ENCODE measurements at regions not wholly inside any gene's neighbourhood (a gene's known extent, or its start where the extent isn't known, plus 50 kb on each side); places are given as distances from the start of the nearest gene placed in this dataset.

DNA sequence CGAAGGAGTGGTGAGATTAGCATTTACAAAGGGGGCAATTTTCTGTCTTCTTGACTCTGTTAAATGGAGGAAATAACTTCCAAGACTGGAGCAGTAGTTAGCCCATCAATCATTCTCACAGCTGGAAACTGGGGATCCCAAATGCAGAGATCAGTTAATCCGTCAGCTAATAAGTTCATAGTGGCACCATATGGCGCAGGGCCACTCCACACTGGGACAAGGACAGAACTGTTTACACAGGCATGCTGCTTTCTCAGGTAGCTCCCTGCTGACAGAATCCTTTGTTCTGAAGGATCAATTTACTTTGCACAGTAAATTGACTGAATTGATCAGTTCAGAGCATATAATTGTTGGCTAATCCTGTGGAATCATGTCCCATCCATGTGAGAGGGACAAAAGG lies 395.7 kb downstream of the TMEM161B start:
- DNase-seq (ENCODE audit: low spot score): no peak

DNA sequence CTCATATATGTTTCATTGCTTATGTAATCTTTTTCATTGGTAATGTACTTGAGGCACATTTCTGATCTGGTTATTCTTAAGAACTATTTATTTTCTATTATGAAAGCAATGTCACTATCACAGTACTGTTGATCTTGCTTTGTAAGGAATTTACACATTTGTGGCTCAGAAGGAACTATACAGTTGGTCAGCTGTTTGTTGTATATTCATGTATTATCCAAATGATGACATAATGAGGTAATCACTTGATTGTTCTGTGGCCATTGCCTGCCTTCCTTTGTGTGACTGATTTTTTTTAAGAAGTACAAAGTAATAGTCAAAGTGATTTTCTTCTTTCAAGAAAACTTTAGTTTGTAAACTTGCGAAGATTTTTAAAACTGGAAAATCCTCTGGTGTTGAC lies 399.9 kb downstream of the TMEM161B start:
- DNase-seq (ENCODE audit: low spot score): no peak

DNA sequence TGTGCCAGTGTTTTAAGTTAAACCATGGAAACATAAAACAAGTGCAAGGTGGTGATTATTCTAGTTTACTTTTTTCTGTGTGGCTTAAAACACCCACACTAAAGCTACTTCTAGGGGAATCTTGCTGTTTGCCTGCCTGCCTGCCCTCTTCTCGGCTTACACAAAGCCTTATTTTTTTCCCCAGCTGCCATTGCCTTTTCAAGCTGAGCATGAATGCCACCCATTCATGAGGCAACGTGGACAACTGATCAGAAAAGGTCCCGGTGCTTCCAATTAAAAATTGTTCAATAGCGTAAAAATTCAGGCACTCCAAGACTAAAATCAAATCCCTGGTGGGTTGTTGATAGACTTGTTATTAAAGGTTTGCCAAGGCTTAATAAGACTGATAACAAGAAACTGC lies 401.4 kb downstream of the TMEM161B start:
- no peak for DNase-seq (ENCODE audit: low spot score)

DNA sequence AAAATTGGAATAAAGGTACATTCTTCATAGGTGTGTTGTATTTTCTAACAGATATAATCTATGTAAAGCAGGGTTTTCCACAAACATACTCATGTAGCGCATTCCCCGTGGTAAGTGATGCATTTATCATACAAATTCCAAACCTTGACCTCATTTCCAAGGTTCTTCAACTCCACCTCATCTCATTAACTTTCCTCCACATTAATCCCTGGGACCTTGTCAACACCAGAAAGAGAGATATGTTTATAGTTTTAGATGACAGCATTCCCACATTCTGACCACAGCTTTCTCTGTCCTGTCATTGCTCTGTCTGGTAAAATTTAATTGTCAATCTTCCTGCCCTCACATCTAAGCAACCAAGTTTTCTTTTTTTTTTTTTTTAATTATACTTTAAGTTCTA lies 415.1 kb downstream of the TMEM161B start:
- no peak for DNase-seq (ENCODE audit: low spot score)

DNA sequence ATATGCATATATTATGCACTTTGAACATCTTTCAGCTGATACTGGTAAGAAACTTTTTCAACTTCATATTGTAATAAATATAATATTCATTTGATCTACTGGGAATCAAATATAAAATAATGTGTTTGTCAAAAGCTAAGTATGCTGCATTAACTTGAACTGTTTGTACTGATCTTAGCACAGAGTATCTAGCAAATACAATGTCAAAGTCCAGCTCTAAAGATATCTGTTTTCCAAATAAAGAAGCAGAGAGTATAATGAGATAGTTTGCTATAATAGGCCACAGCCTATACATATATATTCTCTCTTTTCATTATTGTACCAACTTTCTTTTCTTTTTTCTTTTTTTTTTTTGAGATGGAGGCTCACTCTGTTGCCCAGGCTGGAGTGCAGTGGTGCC lies 417.0 kb downstream of the TMEM161B start:
- DNase-seq (ENCODE audit: low spot score): no peak

DNA sequence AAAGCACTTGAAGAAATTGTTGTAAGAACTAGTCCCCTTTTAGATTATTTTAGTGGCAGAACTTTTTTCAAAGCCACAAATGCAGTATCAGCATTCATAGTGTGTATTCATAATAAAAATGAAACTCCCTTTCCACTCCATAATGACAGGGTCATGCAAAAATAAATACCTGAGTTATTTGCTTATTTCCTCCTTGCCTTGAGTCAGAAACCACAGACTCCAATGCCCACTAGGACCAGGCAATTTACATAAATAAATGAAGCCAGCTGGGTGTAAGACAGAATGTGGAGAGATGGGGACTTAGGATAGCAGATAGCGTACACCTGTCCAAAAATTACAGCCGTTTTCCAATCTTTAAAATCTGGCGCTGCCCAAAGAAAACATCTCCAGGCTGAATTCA lies 417.8 kb downstream of the TMEM161B start:
- DNase-seq (ENCODE audit: low spot score): no peak

DNA sequence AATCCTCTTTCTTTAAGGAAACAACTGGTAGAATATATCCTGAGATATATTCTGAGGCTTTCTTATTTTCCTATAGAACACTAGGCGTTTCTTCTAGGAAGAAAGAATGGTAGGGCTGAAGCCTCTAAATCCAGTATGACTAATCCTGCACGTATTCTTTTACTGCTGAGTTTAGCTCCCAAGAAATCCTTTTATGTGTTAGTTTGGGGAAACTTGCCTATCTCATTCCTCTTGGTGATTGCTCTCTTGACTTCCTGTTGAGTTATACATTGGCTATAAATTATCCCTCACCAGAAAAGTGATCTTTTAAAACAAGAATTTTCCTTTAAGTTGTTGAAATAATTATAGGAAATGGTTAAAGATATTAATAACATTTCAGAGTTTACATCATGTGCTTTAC lies 422.9 kb downstream of the TMEM161B start:
- no peak for DNase-seq (ENCODE audit: low spot score)

DNA sequence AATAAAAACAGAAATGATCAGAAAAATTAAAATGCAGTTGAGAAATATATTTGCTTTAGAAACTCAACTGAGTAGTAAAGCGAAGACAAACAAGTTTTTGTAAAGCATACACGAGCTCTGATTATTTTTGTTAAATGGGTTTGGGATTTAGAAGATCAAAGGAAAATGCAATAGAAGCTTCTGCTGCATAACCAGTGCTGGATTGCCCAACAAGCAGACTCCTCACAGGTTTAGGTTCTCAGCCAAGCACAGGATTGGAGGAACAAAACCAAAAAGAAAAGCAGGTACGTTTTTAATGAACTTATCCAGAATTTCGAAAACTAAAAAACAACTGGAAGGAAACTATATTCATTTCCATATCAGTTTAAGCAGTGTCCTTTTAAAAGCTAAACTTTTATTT lies 423.8 kb downstream of the TMEM161B start:
- no peak for DNase-seq (ENCODE audit: low spot score)

DNA sequence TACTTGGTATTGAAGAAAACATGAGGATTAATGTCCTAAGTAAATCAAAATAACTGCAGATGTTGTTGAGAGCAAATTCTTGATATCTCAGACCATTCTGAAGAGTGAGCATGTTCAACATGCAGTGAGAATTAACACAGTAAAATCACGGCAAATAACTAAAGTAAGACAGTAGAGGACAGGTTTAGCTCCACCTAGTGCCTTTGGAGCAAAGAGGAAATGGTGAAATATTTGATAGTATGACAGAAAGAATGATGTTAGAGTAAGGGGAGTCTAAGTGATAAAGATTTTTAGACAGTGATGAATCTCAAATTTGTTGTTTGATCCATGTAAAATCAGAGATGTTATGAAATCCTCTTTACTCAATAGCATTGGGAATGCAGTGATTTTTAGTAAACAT lies 424.2 kb downstream of the TMEM161B start:
- no peak for DNase-seq (ENCODE audit: low spot score)

DNA sequence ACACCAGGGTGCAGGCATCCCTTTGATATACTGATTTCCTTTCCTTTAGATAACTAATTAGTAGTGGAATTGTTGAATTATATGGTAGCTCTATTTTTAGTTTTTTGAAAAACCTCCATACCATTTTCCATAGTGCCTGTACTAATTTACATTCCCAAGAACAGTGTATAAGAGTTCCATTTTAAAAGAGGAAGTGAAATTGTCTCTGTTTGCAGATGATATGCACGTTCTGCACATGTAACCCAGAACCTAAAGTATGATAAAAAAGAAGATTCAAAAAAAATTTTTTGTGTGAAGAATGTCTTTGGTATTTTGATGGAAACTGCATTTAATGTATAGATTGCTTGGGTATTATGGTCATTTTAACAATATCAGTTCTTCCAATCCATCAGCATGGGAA lies 424.0 kb upstream of the CCNH start:
- no peak for DNase-seq (ENCODE audit: low spot score)

DNA sequence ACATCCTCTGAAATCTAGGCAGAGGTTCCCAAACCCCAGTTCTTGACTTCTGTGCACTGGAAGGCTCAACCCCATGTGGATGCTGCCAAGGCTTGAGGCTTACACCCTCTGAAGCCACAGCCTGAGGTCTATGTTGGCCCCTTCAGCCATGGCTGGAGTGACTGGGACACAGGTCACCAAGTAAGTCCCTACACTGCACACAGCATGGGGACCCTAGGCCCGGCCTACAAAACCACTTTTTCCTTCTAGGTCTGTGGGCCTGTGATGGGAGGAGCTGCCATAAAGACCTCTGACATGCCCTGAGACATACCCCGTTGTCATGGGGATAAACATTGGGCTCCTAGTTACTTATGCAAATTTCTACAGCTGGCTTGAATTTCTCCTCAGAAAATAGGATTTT lies 418.8 kb upstream of the CCNH start:
- no peak for DNase-seq (ENCODE audit: low spot score)

DNA sequence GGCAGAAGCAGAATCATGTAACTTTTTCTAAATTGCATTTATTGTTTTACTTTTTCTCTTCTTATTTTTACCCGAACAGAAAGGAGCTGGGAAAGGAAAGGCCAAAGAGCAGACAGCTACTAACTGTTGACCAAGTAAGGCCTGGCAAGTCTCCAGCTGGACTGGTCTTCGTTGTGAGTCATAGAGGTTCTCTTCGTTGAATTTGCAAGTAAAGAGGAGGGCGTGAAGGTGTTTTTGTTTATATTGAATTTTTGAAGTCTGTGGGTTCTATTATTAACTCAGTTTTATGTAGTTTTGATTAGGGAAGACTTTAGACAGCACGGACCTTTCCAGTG lies 416.5 kb upstream of the CCNH start:
- DNase-seq (ENCODE audit: low spot score): peak; percentile 10

DNA sequence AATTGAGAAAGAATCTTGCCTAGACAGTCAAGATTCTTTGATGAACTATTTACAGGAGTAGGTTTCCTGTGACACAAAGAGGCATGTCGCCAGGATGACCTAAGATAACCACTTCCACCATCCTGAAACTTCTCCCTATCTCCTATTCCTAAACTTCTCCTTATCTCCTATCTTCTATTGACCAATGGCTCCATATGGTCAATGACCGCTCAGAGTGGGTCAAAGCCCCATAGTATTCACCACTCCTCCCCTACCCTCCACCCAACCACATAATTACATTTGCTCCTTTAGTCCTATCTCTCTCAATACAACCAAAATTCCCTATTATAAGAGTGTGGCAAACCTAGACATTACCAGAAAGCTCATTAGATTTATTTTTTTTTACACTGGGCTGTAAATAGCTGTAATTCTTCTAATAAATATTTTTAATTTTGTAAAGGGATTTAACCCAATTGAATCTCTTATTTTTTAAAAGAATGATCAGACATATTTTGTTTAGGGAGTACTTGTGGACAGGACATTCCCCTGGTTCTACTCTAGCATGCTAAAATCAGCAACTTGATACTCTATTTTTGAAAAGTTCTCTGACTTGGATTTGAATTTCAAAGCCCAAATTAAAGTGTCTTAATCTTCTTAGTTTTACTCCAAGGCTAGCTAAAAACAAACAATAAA lies 416.0 kb upstream of the CCNH start:
- DNase-seq (ENCODE audit: low spot score): no peak

DNA sequence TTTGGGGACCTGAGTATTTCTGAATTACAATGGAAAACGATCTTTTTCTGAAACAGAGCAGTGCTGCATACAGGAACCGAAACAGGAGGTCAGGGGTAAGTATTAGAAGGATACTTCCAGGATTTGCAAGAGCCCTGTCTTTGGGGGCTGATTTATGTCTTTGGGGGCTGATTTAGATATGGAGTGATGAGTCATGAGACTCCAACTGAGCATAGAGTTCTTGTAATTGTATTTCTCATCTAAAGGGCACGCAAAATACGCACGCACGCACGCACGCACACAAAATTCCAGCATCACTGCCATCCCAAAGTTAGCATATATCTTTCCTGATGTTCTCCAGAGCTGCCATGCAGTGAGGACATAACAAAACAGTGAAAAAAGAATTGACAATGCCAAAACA lies 414.8 kb upstream of the CCNH start:
- no peak for DNase-seq (ENCODE audit: low spot score)

DNA sequence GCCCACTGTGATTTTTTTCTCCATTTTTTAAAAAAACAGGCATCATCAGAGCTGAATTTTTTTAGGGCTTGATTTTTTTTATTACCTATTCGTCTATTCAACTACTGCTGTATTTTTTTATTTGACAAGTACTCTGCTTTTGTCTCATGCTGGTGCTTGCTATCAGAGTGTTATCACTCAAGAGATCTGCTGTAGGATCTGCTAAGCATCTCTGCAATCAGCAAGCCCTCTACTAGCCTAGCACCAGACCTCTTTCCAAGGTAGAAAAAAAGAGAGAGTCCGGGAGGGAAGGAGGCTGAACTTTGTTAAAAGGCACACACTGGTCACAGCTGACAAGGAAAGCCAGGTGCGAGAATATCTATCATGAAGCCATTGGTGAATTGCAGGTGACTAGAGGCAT lies 413.8 kb upstream of the CCNH start:
- no peak for DNase-seq (ENCODE audit: low spot score)

DNA sequence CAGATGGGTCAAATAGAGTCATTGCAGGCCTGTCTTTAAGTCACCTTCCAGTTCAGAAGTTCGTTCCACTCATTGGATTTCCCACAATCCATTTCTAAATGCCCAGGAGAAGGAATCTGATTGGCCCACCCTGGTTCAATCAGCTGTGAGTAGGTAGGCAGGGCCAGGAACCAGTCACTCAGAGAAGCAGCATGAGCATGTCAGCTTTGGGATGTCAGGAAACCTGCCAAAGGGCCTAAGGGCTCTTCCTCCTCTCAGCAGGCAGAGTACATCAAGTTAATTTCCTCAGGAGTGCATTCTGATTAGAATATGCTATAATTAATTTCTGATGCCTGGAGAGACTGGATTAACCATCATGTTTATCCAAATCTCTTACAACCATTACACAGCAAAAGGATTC lies 412.9 kb upstream of the CCNH start:
- DNase-seq (ENCODE audit: low spot score): no peak

DNA sequence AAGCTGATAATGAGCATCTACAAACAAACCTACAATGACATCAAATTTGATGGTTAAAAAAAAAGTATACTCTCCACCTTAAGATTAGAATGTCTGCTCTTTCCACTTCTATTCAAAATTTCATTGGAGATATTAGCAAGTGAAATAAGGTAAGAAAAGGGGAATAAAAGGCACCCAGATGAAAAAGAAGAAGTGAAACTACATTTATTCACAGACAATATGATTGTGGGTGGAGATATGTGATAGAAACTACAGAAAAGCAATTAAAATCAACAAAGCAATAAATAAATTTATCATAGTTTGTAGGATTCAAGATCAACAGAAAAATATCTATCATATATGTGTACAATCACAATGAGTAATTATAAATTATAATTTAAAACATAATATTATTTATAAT lies 395.1 kb upstream of the CCNH start:
- no peak for DNase-seq (ENCODE audit: low spot score)

DNA sequence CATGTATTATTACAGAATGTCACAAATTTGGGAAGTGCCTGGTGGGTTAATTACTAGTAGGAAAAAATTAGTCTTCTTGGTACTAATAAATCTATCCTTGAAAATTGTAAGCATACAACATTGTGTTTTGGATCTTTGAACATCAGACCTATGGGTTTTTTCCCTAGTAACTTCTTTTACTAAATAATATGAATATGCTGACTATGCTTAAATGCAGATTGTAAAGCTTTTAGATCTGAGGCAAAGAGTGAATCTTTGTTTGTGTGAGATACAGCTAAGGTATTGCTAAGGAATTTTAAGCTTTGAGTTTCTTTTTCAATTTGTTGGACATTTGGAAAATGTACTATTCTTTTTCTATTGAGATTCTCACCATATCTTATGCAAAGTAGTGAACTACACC lies 390.6 kb upstream of the CCNH start:
- DNase-seq (ENCODE audit: low spot score): no peak

DNA sequence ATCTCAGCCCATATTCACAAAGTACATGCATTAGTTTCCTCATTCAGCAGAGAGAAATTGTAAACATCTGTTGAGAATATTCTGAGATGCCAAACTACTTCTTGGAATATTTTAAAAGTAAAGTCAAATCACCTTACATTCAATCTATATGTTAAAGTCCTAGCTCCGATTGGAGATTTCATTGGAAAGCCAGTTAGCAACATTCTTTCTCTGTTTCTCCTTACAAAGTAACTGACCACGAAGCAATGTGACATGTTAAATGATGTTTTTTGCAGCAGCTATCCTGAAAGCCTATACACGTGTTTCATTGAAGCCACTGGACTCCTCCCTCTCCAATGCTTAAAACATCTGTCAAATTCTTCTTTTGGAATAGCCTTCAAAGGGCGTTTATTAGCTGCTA lies 379.1 kb upstream of the CCNH start:
- DNase-seq (ENCODE audit: low spot score): no peak

DNA sequence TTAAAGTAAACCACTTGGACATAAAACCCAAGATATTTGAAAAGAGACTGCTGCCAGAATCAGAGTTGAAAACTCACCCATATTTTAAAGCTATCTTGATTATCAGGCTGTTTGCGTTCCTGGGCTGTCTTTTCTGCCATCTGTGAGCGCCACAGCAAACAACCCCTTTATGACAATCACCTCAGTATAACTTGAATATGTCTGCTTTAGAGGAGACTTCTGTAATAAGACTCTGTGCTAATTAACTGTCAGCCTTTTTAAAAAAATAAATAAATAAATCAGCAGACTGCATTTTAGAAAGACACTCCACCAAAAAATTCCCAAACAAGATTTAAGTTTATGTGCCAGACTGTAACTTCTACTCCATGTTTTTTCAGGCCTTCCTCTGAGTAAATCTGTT lies 375.7 kb upstream of the CCNH start:
- DNase-seq (ENCODE audit: low spot score): no peak

DNA sequence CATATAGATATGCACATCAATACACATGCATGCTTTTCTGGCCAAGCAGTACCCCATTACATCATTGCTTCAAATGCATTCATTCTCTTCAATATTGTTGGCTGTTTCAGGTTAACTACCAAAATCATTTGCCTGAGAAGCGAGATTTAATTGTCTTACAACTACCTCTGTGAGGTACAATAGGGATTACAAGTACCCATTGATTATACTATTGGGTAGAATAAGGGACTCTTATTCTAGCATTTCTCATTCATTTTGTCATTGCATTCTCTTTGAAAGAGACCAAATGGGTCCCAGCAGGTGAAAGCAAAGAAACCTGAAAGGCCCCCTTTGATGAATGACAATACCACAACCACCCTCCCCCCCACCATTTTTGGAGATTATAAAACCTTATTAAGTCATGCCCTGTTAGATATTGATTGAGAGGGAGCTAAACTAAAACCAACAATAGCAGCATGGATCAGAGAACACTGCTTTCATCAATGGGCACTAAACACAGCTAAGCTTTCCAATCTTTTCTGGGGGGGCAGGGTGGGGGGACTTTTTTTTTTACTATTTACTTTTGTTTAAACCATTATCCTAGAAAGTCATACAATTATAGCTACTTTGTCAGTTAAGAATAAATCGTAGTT lies 375.0 kb upstream of the CCNH start:
- no peak for DNase-seq (ENCODE audit: low spot score)

DNA sequence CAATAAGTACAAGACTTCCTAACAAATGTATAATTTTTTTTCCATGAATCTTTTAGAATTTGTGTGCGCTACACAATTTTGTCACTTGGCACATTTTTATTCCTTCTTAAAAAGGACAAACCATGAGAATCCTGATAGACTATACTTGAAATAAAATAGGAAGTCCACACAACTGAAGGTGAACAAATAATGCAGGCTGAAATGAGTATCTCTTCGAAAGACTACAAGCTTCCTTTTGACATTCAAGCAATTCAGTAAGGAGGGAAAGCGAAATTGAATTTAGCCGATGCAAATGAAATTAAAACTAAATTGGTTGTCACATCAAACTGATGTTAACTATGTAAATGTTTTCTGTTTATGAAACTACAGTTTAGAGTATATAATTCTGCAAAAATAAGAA lies 374.4 kb upstream of the CCNH start:
- no peak for DNase-seq (ENCODE audit: low spot score)

DNA sequence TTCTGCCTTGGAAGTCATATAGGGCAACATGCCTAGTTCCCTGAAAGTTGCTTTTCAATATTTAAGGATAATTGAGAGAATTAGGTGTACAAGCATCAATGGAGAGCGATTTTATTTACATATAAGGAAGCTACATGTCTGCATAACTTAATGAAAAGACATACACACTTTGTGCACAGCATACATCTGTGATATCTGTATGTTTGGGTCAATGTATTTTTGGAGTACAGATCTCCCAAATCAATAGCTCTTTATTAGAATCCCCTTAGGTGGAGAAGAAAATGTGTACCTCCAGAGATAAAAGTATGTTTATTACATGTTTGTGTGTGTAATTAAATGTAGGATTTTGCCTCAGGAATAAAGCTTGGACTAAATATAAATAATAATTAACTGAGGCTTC lies 373.7 kb upstream of the CCNH start:
- DNase-seq (ENCODE audit: low spot score): no peak

DNA sequence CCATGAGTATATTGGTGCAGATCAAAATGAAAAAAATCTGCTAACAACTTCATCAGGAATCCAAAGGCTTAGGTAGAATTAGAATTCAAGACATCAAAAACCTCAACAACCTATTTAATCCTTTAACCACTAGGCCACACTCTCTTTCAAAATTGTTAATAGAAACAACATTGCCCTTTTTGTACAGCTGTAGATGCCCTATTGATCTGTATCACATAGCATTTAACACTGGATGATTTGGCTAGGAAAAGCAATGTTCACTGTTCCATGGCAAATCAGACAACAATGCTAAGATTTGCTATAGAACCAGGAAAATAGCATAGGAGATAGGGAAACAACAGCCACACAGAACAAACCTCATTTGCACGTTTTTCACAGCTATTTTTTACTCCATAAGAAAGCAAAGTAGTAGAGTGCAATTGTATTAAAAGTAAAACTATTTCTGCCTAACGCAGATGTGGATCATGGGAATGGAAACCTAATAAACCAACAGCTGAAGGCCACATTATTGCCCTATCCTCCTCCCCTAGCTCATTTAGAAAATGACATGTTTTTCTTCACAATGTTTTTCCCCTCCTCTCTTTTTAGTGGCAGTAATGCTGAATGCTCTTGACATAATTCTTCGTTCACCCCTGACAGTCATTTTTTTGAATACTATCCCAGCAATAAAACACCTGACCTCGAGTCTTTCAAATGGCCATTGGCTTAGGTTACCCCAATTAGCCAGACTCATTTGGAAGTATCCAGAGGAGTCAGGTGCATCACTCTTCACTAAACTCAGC lies 373.0 kb upstream of the CCNH start:
- no peak for DNase-seq (ENCODE audit: low spot score)
